Stomach (tissue), 8 donors: ENCODE measurements at regions not wholly inside any gene's neighbourhood (a gene's known extent, or its start where the extent isn't known, plus 50 kb on each side); places are given as distances from the start of the nearest gene placed in this dataset.
A peak's percentile ranks its signal among the peaks of the same experiment; 100 is the strongest.

Experiments
- DNase-seq, 2 donors: peaks; one replicate each; pipeline versions ENCODE4 v3.0.0 to v3.0.0-alpha.2; 2013 to 2019
- H3K27ac ChIP-seq, 5 donors: fragments of 200-600 bp in 4 of 5; sonication (generic) in 4 of 5; one replicate each; pipeline ENCODE4 v1.5.1; 2013 to 2019; ENCODE audit warnings: mild to moderate bottlenecking in 1 of 5, moderate library complexity in 1 of 5
- H3K27me3 ChIP-seq, 3 donors: fragments of 200-600 bp; sonication (generic); one replicate each; pipeline ENCODE4 v1.5.1; 2017 to 2019; ENCODE audit warnings: mixed run types in 1 of 3
- H3K36me3 ChIP-seq, 4 donors: fragments of 200-600 bp; sonication (generic); 1 replicate in 3 of 4; 2 replicates in 1 of 4; pipeline ENCODE4 v1.5.1; 2016 to 2019
- H3K4me1 ChIP-seq, 4 donors: fragments of 200-600 bp; sonication (generic); one replicate each; pipeline ENCODE4 v1.5.1; 2016 to 2019
- H3K4me3 ChIP-seq, 4 donors: fragments of 200-600 bp; sonication (generic) in 3 of 4; one replicate each; pipeline ENCODE4 v1.5.1; 2016 to 2019; ENCODE audit warnings: mild to moderate bottlenecking in 1 of 4
- H3K9me3 ChIP-seq, 4 donors: fragments of 200-600 bp; sonication (generic); one replicate each; pipeline ENCODE4 v1.5.1; 2016 to 2019
- EP300 ChIP-seq: sonication (generic); formaldehyde crosslinking; IDR thresholded peaks from one replicate; pipeline ENCODE4 v1.6.1; 2017; ENCODE audit warnings: antibody characterized with exemption
- POLR2AphosphoS5 ChIP-seq, 3 donors: sonication (generic); formaldehyde crosslinking; IDR thresholded peaks; one replicate each; pipeline ENCODE4 v1.6.1; 2016; ENCODE audit warnings: antibody characterized with exemption in 3 of 3
- WGBS, 5 donors: extraction: QIAGEN DNeasy Blood & Tissue Kit in 3 of 5; methylation state at CpG; one replicate each; pipeline versions ENCODE4 v1.1.5 to v1.1.7; 2013 to 2018; 5-methylcytosine and 5-hydroxymethylcytosine counted together
- intact Hi-C: fragments of 100-400 bp; cut with DNase I; formaldehyde crosslinking; loops from one replicate; pipeline ENCODE4 v1.15.1; 2023; ENCODE audit warnings: low total_unique reads
- donor health status: healthy with polysubstance abuse.
- donor health status: Bipolar disorder and iron deficiency.
- donor health status: healthy.

DNA sequence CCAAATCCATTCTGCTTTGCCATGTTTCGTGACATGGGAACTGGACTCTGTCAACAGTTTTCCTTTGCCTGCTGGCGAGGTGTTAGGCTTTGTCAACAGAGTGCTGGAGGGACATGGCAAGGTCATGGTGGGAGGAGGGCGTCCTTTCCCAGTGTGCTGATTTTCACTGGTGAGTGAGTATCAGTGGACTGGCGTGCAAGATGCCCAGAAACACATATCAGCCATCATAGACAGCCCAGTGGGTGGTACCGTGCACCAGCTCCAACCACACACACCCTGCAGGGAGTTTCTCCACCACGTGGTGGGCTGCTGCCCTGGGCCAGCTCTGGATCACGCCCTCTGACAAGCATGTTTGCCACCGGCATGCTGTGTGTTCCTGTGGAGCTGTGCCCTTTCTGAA lies 50.0 kb upstream of the ABL1 start:
- Histone ChIP-seq H3K4me3 (no peak overlapping the region), H3K4me1 (peaks cover 22 to 60% (median 41%) of the 10 kb centered on the region in 4 donors), H3K27ac (peak overlapping the region; percentile 23 to 55 (median 50)), H3K27me3 (no peaks in the 10 kb centered on the region), H3K36me3 (no peaks in the 10 kb centered on the region), H3K9me3 (peaks cover 0 to 10% (median 7%) of the 10 kb centered on the region in 4 donors)
- peak in 1 of 3 donors; percentile 29 for TF ChIP-seq POLR2AphosphoS5 (IDR thresholded peaks at IDR 0.05)
- TF ChIP-seq EP300: no peak
- intact Hi-C loops: no loop called here
- WGBS, 5 donors: 34 to 74% (median 51%) methylated on average over 8 of the region's 8 CpGs
- peak; percentile 36 to 47 for DNase-seq
